Panc1 (cell line): ENCODE measurements at regions not wholly inside any gene's neighbourhood (a gene's known extent, or its start where the extent isn't known, plus 50 kb on each side); places are given as distances from the start of the nearest gene placed in this dataset.

Experiments
- ATAC-seq: fragments of 200-7000 bp; cut with Tn5 transposase; 2 replicates; pipeline ENCODE4 v1.9.1; 2020; ENCODE audit warnings: mild to moderate bottlenecking, moderate library complexity
- BruUV-seq: library from RNA; stranded (reverse); fragments of 400-500 nt; replicated peaks from 2 replicates; lab custom pipeline; 2021; lab: Mats Ljungman, UMichigan
- CTCF ChIA-PET: fragments of 300-600 bp; sonication (Branson Sonifier 250); formaldehyde crosslinking; loops from one replicate; lab custom pipeline; 2022; ENCODE audit warnings: antibody characterized with exemption; lab: Charles Lee
- POLR2A ChIA-PET: fragments of 300-600 bp; sonication (Branson Sonifier 250); formaldehyde crosslinking; loops from one replicate; lab custom pipeline; 2022; ENCODE audit warnings: antibody characterized with exemption; lab: Charles Lee
- DNase-seq: peaks from one replicate; pipeline ENCODE4 v3.0.0-alpha.2; 2010; ENCODE audit warnings: low read depth, low spot score
- H3K27ac ChIP-seq: 2 replicates; pipeline ENCODE4 v1.5.1; 2011; ENCODE audit warnings: mild to moderate bottlenecking, low read length, inconsistent platforms
- H3K27me3 ChIP-seq: fragments of 200-500 bp; sonication (Bioruptor generic); 2 replicates; pipeline ENCODE4 v1.6.0; 2014; ENCODE audit warnings: low read length, inconsistent platforms; ENCODE audit not compliant: control insufficient read depth, insufficient read depth
- H3K36me3 ChIP-seq: fragments of 200-500 bp; sonication (Bioruptor generic); 2 replicates; pipeline ENCODE4 v1.5.1; 2014; ENCODE audit warnings: inconsistent platforms, mild to moderate bottlenecking, low read length, moderate library complexity; ENCODE audit not compliant: control insufficient read depth, insufficient read depth
- H3K4me1 ChIP-seq: 2 replicates; pipeline ENCODE4 v1.5.1; 2011; ENCODE audit warnings: inconsistent platforms, mild to moderate bottlenecking, low read length, moderate library complexity; ENCODE audit not compliant: control insufficient read depth, insufficient read depth
- H3K4me3 ChIP-seq, 2 experiments: 2 replicates each; pipeline ENCODE4 v1.5.1; 2011 to 2012; ENCODE audit warnings: low read depth in 2 of 2, low read length in 2 of 2, mild to moderate bottlenecking in 2 of 2, inconsistent platforms in 1 of 2, moderate library complexity in 1 of 2
- H3K9me3 ChIP-seq: fragments of 200-500 bp; sonication (Bioruptor generic); 2 replicates; pipeline ENCODE4 v1.5.1; 2014; ENCODE audit warnings: low read depth, mild to moderate bottlenecking, inconsistent platforms, low read length, moderate library complexity; ENCODE audit not compliant: control insufficient read depth, insufficient read depth
- CTCF ChIP-seq: fragments of 450-650 bp; IDR thresholded peaks from 2 replicates; pipeline ENCODE4 v1.5.1; 2017; ENCODE audit warnings: mild to moderate bottlenecking
- POLR2AphosphoS5 ChIP-seq: IDR thresholded peaks from 2 replicates; pipeline ENCODE4 v1.6.1; 2012; ENCODE audit warnings: mild to moderate bottlenecking, low read depth, low read length, moderate library complexity
- REST ChIP-seq, 2 experiments: IDR thresholded peaks; 2 replicates each; pipeline ENCODE4 v1.6.1; 2011 to 2012; ENCODE audit warnings: low read depth in 2 of 2, control low read depth in 1 of 2, low read length in 1 of 2, mild to moderate bottlenecking in 1 of 2, moderate library complexity in 1 of 2; ENCODE audit not compliant: insufficient read depth in 1 of 2
- SIN3A ChIP-seq: IDR thresholded peaks from 2 replicates; pipeline ENCODE4 v1.6.1; 2012; ENCODE audit warnings: low read depth, mild to moderate bottlenecking, low read length, moderate library complexity, borderline replicate concordance; ENCODE audit not compliant: insufficient read depth
- TCF7L2 ChIP-seq: IDR thresholded peaks from 2 replicates; pipeline ENCODE4 v1.6.1; 2011; ENCODE audit warnings: mild to moderate bottlenecking, low read depth, low read length, inconsistent platforms
- in situ Hi-C: cut with HindIII; loops from 2 replicates; pipeline ENCODE4 v1.10.0; 2016; ENCODE audit warnings: low sequenced_read_pairs, low pct_unique_long_range_greater_than_20kb
- intact Hi-C: fragments of 100-400 bp; cut with micrococcal nuclease; formaldehyde crosslinking; loops from one replicate; pipeline ENCODE4 v1.10.0; 2022; ENCODE audit not compliant: unreplicated experiment

GRCh38 chr1:14341147-14341546, 257.3 kb upstream of the KAZN start:
- H3K27ac ChIP-seq: no peak overlapping the region
- no peaks in the 10 kb centered on the region for H3K4me1 ChIP-seq
- H3K27me3 ChIP-seq: no peaks in the 10 kb centered on the region
- no peaks in the 10 kb centered on the region for H3K36me3 ChIP-seq
- ChIA-PET POLR2A (no interaction called here), CTCF (no interaction called here)
- H3K4me3 ChIP-seq: no peak overlapping the region
- intact Hi-C loops: no loop called here
- no peaks in the 10 kb centered on the region for H3K9me3 ChIP-seq
- ATAC-seq (no peak), DNase-seq (no peak)
- no peak for TF ChIP-seq CTCF
- TF ChIP-seq SIN3A: no peak
- TF ChIP-seq REST (IDR thresholded peaks at IDR 0.05; ENCODE audit: insufficient read depth in 1 of 2, low read depth in 2 of 2, low read length in 1 of 2): no peak
- TF ChIP-seq TCF7L2: no peak
- TF ChIP-seq POLR2AphosphoS5: no peak
- no TSS peak for BruUV-seq
- in situ Hi-C loops: no loop called here

GRCh38 chr1:14345946-14346550, 252.4 kb upstream of the KAZN start:
- DNase-seq: no peak
- no TSS peak for BruUV-seq
- H3K4me3 ChIP-seq: no peak overlapping the region
- H3K4me1 ChIP-seq: no peaks in the 10 kb centered on the region
- ChIA-PET CTCF (no interaction called here), POLR2A (no interaction called here)
- in situ Hi-C loops: no loop called here
- TF ChIP-seq POLR2AphosphoS5 (no peak), SIN3A (no peak), CTCF (no peak), REST (IDR thresholded peaks at IDR 0.05; ENCODE audit: insufficient read depth in 1 of 2, low read depth in 2 of 2, low read length in 1 of 2) (no peak), TCF7L2 (no peak)
- no peak for ATAC-seq
- H3K27ac ChIP-seq: no peak overlapping the region
- no peaks in the 10 kb centered on the region for H3K27me3 ChIP-seq
- intact Hi-C loops: no loop called here
- H3K9me3 ChIP-seq: no peaks in the 10 kb centered on the region
- H3K36me3 ChIP-seq: no peaks in the 10 kb centered on the region
